Urinary bladder (tissue), 3 donors: ENCODE measurements at regions not wholly inside any gene's neighbourhood (a gene's known extent, or its start where the extent isn't known, plus 50 kb on each side); places are given as distances from the start of the nearest gene placed in this dataset.

Experiments used
- DNase-seq: peaks from one replicate; pipeline ENCODE4 v3.0.0-alpha.2; 2015; ENCODE audit errors: extremely low spot score
- H3K27ac ChIP-seq: one replicate; pipeline ENCODE4 v1.5.1; 2013; ENCODE audit warnings: low read depth, mild to moderate bottlenecking, moderate library complexity
- H3K36me3 ChIP-seq: one replicate; pipeline ENCODE4 v1.6.1; 2013; ENCODE audit warnings: mild to moderate bottlenecking, moderate library complexity; ENCODE audit not compliant: insufficient read depth
- H3K4me1 ChIP-seq: one replicate; pipeline ENCODE4 v1.6.1; 2013; ENCODE audit warnings: mild to moderate bottlenecking, moderate library complexity; ENCODE audit not compliant: insufficient read depth
- H3K4me3 ChIP-seq: one replicate; pipeline ENCODE4 v1.5.1; 2013; ENCODE audit warnings: low read depth, low read length
- WGBS: extraction: QIAGEN DNeasy Blood & Tissue Kit; methylation state at CpG from one replicate; pipeline ENCODE4 v1.1.7; 2013; 5-methylcytosine and 5-hydroxymethylcytosine counted together
- donor health status: healthy with polysubstance abuse.
- donor health status: healthy.

DNA sequence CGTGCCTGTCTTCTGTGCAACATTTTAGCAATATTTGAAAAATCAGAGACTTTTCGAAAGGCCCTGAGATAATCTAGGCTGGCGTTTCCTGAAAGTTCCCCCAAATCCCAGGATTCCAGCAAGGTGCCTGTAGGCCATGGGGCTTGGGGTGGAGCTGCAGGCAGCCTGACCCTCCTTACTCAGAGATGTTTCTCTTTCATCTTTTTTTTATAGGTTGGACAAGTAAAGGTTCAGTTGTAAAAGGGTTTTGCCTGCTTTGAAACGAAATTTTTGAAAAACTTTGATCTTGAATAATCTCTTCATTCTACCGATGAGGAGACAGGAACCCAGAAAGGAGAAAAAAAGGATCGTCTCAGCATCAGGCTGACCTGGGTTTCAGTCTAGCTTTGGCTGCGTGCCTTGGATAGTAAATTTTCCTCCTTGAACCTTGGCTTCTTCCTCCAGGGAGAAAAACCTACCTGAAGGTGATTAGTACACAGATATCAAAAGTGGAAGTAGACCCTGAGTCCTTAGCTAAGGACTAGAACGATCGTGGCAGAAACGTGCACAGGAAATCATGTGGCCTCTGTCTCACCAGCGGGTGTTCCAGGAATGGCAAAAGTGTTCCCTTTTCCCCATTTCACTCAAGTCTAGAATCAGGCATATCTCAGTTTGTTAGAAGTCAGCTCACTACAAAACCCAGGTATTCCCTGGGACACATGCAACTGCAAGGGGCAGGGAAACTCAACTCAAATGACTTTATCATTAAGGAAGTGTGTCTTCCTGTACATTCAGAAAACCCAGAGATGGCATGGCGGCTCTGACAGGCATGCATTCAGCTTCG is 128.2 kb upstream of the PTPN1 start:
- Histone ChIP-seq H3K27ac (no peak overlapping the region), H3K4me3 (no peak overlapping the region), H3K36me3 (no peaks in the 10 kb centered on the region), H3K4me1 (no peaks in the 10 kb centered on the region)
- WGBS, result 74% methylated on average over 13 of the region's 13 CpGs
- no peak for DNase-seq

DNA sequence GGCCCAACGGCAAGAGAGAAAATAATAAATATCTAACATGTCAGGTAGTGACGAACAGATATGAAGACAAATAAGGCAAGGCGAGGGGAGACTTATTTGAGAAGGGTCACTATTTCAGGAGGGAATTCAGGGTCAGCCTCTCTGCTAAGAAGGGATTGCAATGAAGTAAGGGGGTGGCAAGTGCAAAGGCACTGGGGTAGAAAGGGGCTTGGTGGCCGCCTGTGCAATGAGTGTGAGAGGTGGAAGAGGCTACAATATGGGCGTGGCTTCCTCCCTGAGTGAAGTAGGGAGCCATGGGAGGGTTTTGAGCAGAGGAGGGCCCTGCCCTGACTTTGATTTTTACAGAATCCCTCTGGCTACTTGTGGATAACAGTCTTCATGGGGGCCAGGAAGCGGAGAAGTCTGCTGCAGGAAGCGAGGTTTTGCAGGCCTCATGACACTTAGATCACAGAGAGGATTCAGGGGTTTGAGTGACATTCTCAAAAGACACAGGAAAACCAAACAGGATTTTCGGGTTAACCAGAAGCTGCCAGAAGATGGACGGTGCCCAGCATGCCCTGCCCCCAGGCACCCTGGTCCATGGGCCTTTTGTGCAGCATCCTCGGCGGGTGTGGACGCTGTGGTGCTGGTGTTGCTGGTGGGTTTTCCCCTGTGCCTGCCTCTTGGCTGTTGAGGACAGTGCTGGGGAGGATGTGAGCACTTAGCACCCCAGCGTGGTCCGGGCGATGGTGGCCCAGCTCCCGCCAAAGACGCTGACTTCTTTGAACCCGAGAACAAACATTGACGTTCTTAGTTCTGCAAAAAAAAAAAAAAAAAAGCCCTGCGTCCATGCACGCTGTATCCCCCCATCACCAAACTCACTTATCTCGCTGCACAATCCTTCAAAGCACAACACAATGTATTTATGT is 124.2 kb upstream of the PTPN1 start:
- WGBS, result 70% methylated on average over 22 of the region's 22 CpGs
- no peaks in the 10 kb centered on the region for H3K4me1 ChIP-seq
- DNase-seq, result no peak

DNA sequence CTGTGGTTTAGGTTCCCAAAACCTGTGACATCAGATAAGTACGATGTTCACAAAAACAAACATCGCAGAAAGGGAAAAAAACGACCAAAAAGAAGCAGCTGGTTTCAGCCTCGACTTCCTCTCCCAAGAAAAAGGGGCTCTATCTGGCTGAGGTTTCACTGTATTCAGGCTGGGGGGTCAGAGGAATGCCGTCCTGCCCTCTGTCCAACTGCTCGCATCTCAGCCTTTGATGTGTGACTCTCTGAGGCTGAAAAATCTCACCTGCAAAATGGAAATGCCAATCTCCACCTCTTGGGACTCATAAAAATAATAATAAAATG is 123.6 kb upstream of the PTPN1 start:
- no peak for DNase-seq
- Histone ChIP-seq H3K4me3 (no peak overlapping the region), H3K4me1 (no peaks in the 10 kb centered on the region), H3K27ac (no peak overlapping the region), H3K36me3 (no peaks in the 10 kb centered on the region)
- WGBS, result 53% methylated on average over 6 of the region's 6 CpGs

More for the DNA sequence above, 124.2 kb upstream of the PTPN1 start:
- Histone ChIP-seq H3K4me3 (no peak overlapping the region), H3K36me3 (no peaks in the 10 kb centered on the region), H3K27ac (no peak overlapping the region)

DNA sequence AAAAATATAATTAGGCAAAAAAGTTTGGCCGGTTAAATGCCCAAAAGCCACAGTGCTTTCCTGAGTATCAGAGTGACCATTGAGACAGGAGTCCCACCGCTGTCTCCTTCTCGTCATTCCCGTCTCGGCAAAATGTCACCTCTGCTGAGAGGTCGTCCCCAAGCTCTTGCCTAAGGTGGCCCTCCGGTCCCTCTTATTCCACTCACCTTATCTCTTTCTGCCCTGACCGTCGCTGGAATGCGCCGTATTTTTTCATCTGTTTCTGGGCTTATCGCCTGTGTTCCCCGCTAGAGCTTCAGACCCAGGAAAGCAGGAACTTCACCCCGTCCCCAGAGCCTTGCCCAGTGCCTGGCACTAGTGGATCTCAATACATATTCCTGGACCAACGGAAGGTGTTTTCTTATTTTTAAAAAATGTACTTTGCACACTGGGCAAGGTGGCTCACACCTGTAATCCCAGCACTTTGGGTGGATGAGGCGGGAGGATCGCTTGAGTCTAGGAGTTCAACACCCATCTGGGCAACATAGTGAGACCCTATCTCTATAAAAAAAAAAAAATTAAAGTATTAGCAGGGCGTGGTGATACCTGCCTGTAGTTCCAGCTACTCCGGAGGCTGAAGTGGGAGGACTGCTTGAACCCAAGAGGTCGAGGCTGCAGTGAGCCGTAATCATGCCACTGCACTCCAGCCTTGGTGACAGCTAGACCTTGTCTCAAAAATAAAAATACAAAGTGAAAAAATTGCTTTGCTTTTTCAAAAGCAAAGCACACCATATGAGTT is 122.8 kb upstream of the PTPN1 start:
- Histone ChIP-seq H3K4me1 (no peaks in the 10 kb centered on the region), H3K4me3 (no peak overlapping the region), H3K36me3 (no peaks in the 10 kb centered on the region), H3K27ac (no peak overlapping the region)
- no peak for DNase-seq
- WGBS, result 89% methylated on average over 21 of the region's 21 CpGs

DNA sequence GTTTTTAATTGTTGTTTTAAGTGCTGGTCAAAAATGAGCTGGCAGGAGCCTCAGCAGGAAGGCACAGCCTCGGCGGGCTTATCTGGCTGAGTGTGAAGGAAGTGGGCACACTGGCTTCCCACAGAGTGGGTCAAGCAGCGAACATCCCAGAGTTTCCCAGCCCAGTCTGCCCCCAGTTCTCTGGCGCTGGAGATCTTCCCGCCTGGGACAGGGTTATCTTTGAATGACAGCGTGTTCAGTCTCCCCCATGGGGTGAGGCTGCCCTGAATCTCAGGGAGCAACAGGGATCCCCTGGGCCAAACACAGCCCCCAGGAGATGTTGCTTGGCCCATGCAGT is 122.2 kb upstream of the PTPN1 start:
- WGBS, result 74% methylated on average over 6 of the region's 6 CpGs
- Histone ChIP-seq H3K36me3 (no peaks in the 10 kb centered on the region), H3K4me1 (no peaks in the 10 kb centered on the region), H3K4me3 (no peak overlapping the region), H3K27ac (no peak overlapping the region)
- DNase-seq, result no peak

DNA sequence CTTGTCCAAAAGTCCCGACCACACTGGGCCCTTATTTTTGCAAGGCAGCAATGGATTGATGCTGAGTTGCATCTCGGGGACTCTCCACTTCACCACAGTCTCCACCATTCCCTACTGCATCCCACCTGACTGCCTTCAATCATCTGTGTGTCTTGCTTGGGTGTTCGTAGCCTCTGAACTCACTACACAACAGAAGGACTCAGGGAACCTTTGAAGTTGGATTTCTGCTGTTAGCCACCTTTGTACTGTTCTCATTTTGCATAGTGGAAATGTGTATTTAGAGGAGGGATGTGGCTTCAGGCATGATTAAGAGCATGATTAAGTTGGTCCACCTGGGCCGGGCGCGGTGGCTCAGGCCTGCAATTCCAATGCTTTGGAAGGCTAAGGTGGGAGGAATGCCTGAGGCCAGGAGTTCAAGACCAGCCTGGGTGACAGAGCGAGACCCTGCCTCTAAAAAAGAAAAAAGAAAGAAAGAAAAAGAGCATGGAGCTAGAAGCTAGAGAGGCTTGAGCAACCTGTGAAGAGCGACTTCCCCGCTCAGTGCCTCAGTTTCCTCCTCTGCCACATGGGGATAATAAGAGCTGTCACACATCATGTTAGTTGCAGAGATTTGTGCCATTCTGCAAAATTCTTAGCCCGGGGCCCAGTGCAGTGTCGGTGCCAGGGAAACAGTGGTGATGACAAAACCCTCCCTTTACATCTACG is 121.3 kb upstream of the PTPN1 start:
- Histone ChIP-seq H3K4me3 (no peak overlapping the region), H3K27ac (no peak overlapping the region)
- WGBS, result 81% methylated on average over 12 of the region's 12 CpGs

DNA sequence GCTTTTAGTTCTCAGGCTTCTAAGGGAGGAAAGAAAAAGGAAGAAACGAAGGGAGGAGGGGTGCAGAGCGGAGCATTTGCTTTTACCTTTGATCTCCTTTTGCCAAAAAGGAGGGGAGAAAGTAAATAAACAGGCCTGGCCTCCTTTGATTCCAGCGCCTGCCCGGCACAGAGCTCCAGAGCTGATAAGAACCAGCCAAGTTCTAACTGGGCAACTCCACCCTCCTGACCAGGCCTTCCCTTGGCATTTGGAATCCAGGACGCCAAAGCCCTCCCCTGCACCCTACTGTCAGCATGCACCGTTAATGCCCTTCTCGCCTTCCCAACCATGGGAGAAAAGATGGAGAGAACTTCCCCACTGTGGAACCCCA is 120.8 kb upstream of the PTPN1 start:
- Histone ChIP-seq H3K4me1 (no peaks in the 10 kb centered on the region), H3K27ac (no peak overlapping the region), H3K4me3 (no peak overlapping the region), H3K36me3 (no peaks in the 10 kb centered on the region)
- no peak for DNase-seq
- 58% methylated on average over 7 of the region's 7 CpGs for WGBS

More for the DNA sequence above, 121.3 kb upstream of the PTPN1 start:
- H3K36me3 ChIP-seq, result no peaks in the 10 kb centered on the region
- H3K4me1 ChIP-seq, result no peaks in the 10 kb centered on the region
- DNase-seq, result no peak

DNA sequence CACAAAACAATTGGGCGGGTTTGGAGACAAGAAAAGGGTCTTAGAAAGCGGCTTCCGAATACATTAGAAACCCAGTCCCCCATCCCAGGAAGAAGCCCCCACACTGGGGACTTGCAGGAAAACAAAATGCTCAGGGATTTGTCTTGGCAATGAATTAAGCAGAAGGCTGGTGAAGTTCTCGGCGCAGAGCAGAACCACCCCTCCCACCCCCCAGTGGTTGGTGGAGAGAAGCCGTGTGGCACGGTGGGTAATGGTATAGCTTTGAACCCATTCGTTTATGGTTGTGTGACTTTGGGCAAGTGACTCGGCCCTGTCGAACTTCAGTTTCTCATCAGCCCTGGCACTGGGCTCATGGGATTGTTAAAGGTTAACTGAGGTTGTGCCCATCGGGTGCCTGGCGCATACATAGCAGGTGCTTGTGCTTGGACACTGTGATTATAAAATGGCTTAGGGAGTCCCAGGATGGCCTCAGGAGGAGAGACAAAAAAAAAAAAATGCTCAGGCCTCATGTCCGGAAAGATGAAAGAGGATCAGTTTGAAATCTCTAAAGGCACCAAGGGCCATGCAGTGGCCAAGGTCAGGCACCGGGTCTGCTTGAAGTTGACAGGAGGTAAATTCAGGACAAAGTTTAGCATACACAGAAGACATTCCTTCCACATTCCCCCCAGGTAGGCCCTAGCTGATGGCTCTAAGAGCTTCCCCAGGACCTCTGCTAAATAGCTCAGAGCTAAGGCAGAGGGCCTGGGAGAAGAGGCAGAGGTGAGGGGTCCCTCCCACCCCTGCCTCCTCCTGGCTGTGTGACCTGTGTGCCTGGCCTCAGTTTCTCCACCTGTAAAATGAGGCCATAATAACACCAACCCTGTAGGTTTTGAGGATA is 120.1 kb upstream of the PTPN1 start:
- no peak overlapping the region for H3K27ac ChIP-seq
- 86% methylated on average over 14 of the region's 14 CpGs for WGBS
- H3K4me3 ChIP-seq, result no peak overlapping the region
- H3K36me3 ChIP-seq, result no peaks in the 10 kb centered on the region
- DNase-seq, result no peak
- H3K4me1 ChIP-seq, result no peaks in the 10 kb centered on the region

DNA sequence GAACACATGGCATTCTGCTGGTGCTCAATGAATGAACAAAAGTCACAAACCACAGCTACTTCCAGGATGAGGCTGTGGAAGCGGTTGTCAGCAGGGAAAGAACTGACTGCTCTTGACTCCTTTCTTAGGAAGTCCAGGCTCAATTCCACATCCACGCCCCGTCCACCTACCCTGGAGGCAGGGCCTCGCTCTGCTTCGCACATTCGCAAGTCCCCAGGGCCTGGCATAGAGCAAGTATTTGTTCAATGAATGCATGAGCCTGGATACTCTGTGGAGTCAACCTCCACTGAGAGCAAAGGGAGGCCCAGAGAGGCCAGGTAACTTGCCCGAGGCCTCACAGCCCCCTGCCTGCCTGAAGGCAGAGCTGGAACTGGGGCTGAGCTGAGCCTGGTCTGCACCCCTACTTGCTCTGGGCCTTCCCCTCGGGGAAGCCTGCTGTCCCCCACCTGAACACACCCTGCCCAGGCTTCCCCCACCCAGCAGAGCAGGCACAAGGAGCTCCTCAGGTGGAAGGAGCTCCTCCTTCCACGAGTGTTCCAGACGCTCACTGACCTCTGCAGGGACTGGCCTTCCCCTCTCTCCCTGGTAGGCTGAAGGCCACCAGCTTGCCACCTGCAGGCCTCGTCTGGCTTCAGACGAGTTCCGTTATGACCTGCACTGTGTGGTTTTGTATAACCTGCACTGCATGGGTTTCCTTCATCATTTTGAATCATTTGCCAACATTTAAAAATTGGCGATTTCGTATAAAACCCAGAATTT is 119.3 kb upstream of the PTPN1 start:
- WGBS, result 94% methylated on average over 15 of the region's 15 CpGs
- H3K36me3 ChIP-seq, result no peaks in the 10 kb centered on the region
- no peaks in the 10 kb centered on the region for H3K4me1 ChIP-seq

DNA sequence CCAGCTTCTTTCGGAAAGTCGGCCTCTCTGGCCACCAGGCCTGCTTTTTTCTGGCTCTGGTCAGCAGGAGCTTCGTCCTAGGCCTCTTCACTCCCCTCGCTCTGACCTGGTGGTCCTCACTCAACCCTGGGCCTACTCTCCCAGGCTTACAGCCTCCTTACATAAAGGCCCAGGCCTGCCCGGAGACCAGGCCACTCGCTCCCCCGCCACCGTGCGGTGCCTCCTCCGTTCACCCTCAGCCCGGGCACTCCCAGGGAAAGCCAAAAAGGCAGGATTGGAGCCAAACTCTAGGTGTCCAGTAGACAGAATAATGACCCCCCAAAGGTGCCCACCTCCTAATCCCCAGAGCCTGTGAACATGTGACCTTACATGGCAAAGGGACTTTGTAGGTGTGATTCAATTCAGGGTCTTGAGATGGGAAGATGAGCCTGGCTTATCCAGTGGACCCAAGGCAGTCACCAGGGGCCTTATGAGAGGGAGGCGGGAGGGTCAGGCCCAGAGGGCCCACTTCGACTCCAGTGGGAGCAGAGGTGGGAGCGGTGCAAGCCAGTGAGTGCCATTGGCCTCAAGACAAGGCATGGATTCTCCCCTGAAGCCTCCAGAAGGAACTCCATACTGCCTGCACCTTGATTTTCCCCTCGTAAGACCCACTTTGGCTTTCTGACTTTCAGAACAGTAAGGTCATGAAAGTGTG is 118.6 kb upstream of the PTPN1 start:
- DNase-seq, result no peak
- WGBS, result 96% methylated on average over 15 of the region's 15 CpGs
- H3K4me1 ChIP-seq, result no peaks in the 10 kb centered on the region

More for the DNA sequence above, 119.3 kb upstream of the PTPN1 start:
- no peak overlapping the region for H3K4me3 ChIP-seq
- H3K27ac ChIP-seq, result no peak overlapping the region
- DNase-seq, result no peak

DNA sequence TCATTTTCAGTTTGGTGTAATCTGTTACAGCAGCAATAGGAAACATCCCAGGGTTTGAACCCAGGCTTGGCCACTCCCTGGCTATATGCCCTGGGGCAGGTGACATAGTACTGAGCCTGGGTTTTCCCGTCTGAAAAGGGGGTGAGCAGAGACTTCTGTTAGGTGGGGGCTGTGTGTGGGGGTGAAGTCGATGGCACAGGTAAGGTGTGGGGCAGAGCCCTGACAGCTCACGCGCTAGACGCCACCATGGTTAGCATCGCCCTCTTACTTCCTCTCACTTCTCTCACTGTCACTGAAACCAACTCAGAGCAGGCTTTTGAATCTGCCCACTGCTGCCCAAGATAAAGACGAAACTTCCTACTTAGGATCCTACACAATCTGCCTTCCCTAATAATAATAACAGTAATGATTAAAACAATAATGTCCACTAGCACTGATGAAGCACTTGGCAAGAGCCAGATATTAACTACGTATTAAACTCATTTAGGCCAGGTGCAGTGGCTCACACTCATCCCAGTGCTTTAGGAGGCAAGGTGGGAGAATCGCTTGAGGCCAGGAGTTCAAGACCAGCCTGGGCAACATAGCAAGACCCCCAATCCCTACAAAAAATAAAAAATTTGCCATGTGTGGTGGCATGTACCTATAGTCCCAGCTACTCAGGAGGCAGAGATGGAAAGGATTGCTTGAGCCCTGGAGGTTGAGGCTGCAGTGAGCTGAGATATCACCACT is 117.9 kb upstream of the PTPN1 start:
- DNase-seq, result no peak
- WGBS, result 90% methylated on average over 9 of the region's 9 CpGs
- H3K27ac ChIP-seq, result no peak overlapping the region

More for the DNA sequence above, 118.6 kb upstream of the PTPN1 start:
- Histone ChIP-seq H3K36me3 (no peaks in the 10 kb centered on the region), H3K4me3 (no peak overlapping the region), H3K27ac (no peak overlapping the region)

More for the DNA sequence above, 117.9 kb upstream of the PTPN1 start:
- Histone ChIP-seq H3K4me3 (no peak overlapping the region), H3K36me3 (no peaks in the 10 kb centered on the region), H3K4me1 (no peaks in the 10 kb centered on the region)
